ENCODE measurements at regions not wholly inside any gene's neighbourhood (a gene's known extent, or its start where the extent isn't known, plus 50 kb on each side); places are given as distances from the start of the nearest gene placed in this dataset.

DNA sequence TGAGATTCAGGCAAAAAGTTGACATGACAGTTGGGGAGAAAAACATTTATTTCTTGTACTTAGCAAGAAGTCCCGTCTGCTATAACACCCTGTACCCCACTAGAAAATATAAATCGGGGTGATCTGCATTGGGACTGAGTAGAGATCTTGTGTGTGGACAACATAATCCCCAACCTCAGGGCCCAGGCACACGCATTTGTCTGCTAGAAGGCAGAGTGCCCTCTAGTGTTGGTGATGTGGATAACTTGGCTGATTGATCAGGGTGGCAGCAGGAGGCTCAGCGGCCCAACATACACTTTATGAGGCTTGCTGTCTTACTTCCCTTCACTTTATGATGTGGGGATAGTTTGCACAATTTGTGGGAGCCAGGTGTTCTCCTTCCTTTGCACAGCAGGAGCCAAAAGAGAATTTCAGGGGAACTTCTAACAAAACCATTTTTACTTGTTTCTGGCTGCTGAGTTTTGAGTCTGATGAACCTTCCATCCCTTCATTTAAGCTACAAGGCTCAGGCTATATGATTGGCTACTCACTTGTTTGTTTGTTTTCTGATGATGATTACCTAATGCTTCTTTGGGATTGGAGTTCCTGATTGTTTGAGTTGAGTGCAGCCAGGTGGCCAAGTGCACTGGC is 263.2 kb downstream of the DMAC1 start:
- Histone ChIP-seq H2AFZ (ENCODE audit: low read depth, low read length, severe bottlenecking) (no peak overlapping the region), H3K9me2 (replicated peaks; ENCODE audit: insufficient read depth, low read length) (no peaks in the 10 kb centered on the region; the same call in 1 of the 2 replicates), H3K27me3 (ENCODE audit: low read length) (no peaks in the 10 kb centered on the region; the same call in 1 of the 2 replicates), H3K4me2 (ENCODE audit: low read depth, low read length, poor library complexity, severe bottlenecking) (no peak overlapping the region), H3K4me3 (ENCODE audit: insufficient read depth, low read length, poor library complexity, severe bottlenecking) (no peak overlapping the region), H3K36me3 (ENCODE audit: low read length) (no peaks in the 10 kb centered on the region), H4K20me1 (ENCODE audit: low read depth, low read length) (no peaks in the 10 kb centered on the region), H3K9me3 (ENCODE audit: insufficient read depth, low read length) (no peaks in the 10 kb centered on the region), H3K27ac (ENCODE audit: low read depth, low read length) (no peak overlapping the region), H3F3A (ENCODE audit: insufficient read depth) (no peaks in the 10 kb centered on the region), H3K9ac (ENCODE audit: low read length) (no peak overlapping the region), H3K79me2 (ENCODE audit: insufficient read depth, low read length) (no peaks in the 10 kb centered on the region)
- TF ChIP-seq, protein P1, sequence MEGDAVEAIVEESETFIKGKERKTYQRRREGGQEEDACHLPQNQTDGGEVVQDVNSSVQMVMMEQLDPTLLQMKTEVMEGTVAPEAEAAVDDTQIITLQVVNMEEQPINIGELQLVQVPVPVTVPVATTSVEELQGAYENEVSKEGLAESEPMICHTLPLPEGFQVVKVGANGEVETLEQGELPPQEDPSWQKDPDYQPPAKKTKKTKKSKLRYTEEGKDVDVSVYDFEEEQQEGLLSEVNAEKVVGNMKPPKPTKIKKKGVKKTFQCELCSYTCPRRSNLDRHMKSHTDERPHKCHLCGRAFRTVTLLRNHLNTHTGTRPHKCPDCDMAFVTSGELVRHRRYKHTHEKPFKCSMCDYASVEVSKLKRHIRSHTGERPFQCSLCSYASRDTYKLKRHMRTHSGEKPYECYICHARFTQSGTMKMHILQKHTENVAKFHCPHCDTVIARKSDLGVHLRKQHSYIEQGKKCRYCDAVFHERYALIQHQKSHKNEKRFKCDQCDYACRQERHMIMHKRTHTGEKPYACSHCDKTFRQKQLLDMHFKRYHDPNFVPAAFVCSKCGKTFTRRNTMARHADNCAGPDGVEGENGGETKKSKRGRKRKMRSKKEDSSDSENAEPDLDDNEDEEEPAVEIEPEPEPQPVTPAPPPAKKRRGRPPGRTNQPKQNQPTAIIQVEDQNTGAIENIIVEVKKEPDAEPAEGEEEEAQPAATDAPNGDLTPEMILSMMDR (IDR thresholded peaks at IDR 0.05; ENCODE audit: insufficient read depth, low read length, poor library complexity, severe bottlenecking), result peak; percentile 43
- TF ChIP-seq EZH2phosphoT487 (conservative IDR thresholded peaks at IDR 0.05; ENCODE audit: low read length), result no peak

DNA sequence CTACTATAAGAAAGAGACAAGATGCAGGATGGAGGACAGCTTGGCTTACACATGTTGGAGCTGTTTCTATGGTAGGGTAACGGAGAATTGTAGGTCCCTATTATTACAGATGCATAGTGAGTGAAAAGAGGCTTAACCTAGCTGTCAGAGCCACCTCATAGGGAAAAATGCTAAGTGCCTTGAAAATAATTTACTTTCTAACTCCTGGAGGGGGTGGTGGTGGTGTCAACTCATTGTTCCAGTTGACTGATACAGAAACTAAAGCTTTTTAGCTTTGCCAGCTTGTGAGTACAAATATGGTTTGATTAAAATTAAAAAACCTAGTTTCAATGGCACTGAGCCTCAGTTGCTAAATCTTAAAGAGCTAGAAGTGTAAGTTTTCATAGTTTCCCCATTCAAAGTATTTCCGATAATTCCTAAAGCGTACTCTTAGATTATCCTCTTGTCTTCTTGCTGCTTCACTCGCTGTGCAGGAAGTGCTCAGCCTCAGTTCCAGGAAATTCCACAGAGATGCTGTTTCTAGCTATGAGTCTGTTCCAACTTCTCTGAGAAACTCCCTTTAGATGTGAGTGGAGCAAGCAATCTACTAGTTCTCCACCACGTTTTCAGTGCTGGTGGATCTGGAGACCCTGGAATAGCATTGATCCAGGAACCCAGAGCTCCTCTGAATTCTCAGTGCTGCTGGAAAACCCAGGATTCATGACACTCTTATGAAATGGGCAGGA is 265.2 kb downstream of the DMAC1 start:
- Histone ChIP-seq H3K79me2 (ENCODE audit: insufficient read depth, low read length) (no peaks in the 10 kb centered on the region), H3K27ac (ENCODE audit: low read depth, low read length) (no peak overlapping the region), H3K4me2 (ENCODE audit: low read depth, low read length, poor library complexity, severe bottlenecking) (no peak overlapping the region), H3K9me2 (replicated peaks; ENCODE audit: insufficient read depth, low read length) (no peaks in the 10 kb centered on the region; the same call in 1 of the 2 replicates), H3K27me3 (ENCODE audit: low read length) (no peaks in the 10 kb centered on the region; the same call in 1 of the 2 replicates), H2AFZ (ENCODE audit: low read depth, low read length, severe bottlenecking) (no peak overlapping the region), H4K20me1 (ENCODE audit: low read depth, low read length) (no peaks in the 10 kb centered on the region), H3K9ac (ENCODE audit: low read length) (no peak overlapping the region), H3K9me3 (ENCODE audit: insufficient read depth, low read length) (no peaks in the 10 kb centered on the region), H3K4me3 (ENCODE audit: insufficient read depth, low read length, poor library complexity, severe bottlenecking) (no peak overlapping the region), H3F3A (ENCODE audit: insufficient read depth) (no peaks in the 10 kb centered on the region), H3K36me3 (ENCODE audit: low read length) (no peaks in the 10 kb centered on the region)
- TF ChIP-seq, protein P1 (IDR thresholded peaks at IDR 0.05; ENCODE audit: insufficient read depth, low read length, poor library complexity, severe bottlenecking), result no peak
- no peak for TF ChIP-seq EZH2phosphoT487 (conservative IDR thresholded peaks at IDR 0.05; ENCODE audit: low read length)

DNA sequence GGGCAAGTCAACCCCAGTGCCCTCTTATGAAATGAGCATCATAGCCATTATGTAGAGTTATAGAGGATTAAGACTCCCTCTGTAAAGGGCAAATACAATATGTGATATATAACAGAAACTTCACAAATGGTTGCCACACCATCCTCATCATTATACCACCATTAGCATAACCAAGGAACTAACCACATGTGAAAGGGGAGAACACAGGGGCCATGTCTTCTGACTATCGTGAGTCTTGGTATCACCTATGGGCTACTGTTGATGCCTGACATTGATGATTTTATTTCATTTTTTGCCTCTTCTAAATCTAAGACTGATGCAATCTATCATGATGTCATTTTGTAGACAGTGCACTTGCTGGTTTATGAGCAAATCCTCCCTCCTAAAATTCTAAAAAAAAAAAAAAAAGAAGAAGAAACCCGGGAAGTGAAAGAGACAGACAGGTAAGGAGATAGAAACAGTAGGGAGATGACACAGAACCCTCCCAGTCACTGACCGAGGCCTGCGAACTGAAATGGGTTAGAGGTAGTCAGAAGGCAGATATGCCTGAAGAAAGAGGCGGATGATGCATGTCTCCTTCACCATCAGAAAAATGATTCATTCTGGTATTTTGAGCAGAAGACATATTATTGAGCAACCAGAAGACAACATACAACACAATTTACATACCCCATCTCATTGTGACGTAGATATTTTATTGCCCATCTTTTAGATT is 266.0 kb downstream of the DMAC1 start:
- Histone ChIP-seq H3K9me2 (replicated peaks; ENCODE audit: insufficient read depth, low read length) (no peaks in the 10 kb centered on the region; the same call in 1 of the 2 replicates), H3K9me3 (ENCODE audit: insufficient read depth, low read length) (no peaks in the 10 kb centered on the region), H3K36me3 (ENCODE audit: low read length) (no peaks in the 10 kb centered on the region), H3K4me2 (ENCODE audit: low read depth, low read length, poor library complexity, severe bottlenecking) (no peak overlapping the region), H3K79me2 (ENCODE audit: insufficient read depth, low read length) (no peaks in the 10 kb centered on the region), H3K27me3 (ENCODE audit: low read length) (no peaks in the 10 kb centered on the region; the same call in 1 of the 2 replicates), H4K20me1 (ENCODE audit: low read depth, low read length) (no peaks in the 10 kb centered on the region), H3K4me3 (ENCODE audit: insufficient read depth, low read length, poor library complexity, severe bottlenecking) (no peak overlapping the region), H3K27ac (ENCODE audit: low read depth, low read length) (no peak overlapping the region), H2AFZ (ENCODE audit: low read depth, low read length, severe bottlenecking) (no peak overlapping the region), H3F3A (ENCODE audit: insufficient read depth) (no peaks in the 10 kb centered on the region), H3K9ac (ENCODE audit: low read length) (no peak overlapping the region)
- TF ChIP-seq EZH2phosphoT487 (conservative IDR thresholded peaks at IDR 0.05; ENCODE audit: low read length), result no peak
- TF ChIP-seq, protein P1 (IDR thresholded peaks at IDR 0.05; ENCODE audit: insufficient read depth, low read length, poor library complexity, severe bottlenecking), result no peak

All from SU-DHL-6 (cell line).